ENCODE measurements at regions not wholly inside any gene's neighbourhood (a gene's known extent, or its start where the extent isn't known, plus 50 kb on each side); places are given as distances from the start of the nearest gene placed in this dataset.
"Not testable (repeated sequence)": the region's sequence is repeated elsewhere in the genome, so short reads cannot be mapped to it uniquely, and the experiment has no call there.

GRCh38 chr3:81364411-81364810 lies 397.0 kb downstream of the GBE1 start:
- peak in 1 of 2 donors; percentile 55 for DNase-seq (ENCODE audit: low read depth in 2 of 2)

GRCh38 chr3:81363816-81364215 lies 397.6 kb downstream of the GBE1 start:
- peak in 1 of 2 donors; percentile 17 for DNase-seq (ENCODE audit: low read depth in 2 of 2)

- no peak for DNase-seq (ENCODE audit: low read depth in 2 of 2)
Observed at GRCh38 chr3:81354119-81354518, 407.3 kb downstream of the GBE1 start.

GRCh38 chr3:81352867-81353266 lies 408.6 kb downstream of the GBE1 start:
- DNase-seq (ENCODE audit: low read depth in 2 of 2) = peak in 1 of 2 donors; percentile 78

- no peak for DNase-seq (ENCODE audit: low read depth in 2 of 2)
Observed at GRCh38 chr3:81349816-81350340, 411.6 kb downstream of the GBE1 start.

GRCh38 chr3:81339040-81339845 lies 422.2 kb downstream of the GBE1 start:
- DNase-seq (ENCODE audit: low read depth in 2 of 2) = peak in 1 of 2 donors; percentile 36

- no peak for DNase-seq (ENCODE audit: low read depth in 2 of 2)
Observed at GRCh38 chr3:81336470-81336869, 425.0 kb downstream of the GBE1 start.

GRCh38 chr3:81329835-81330234 lies 431.6 kb downstream of the GBE1 start:
- DNase-seq (ENCODE audit: low read depth in 2 of 2) = not testable (repeated sequence)

GRCh38 chr3:81326245-81326644 lies 435.2 kb downstream of the GBE1 start:
- DNase-seq (ENCODE audit: low read depth in 2 of 2) = no peak

GRCh38 chr3:81320862-81321261 lies 440.6 kb downstream of the GBE1 start:
- no peak for DNase-seq (ENCODE audit: low read depth in 2 of 2)

GRCh38 chr3:81315030-81315429 lies 446.4 kb downstream of the GBE1 start:
- DNase-seq (ENCODE audit: low read depth in 2 of 2) = no peak

- no peak for DNase-seq (ENCODE audit: low read depth in 2 of 2)
Observed at GRCh38 chr3:81311321-81311720, 450.1 kb downstream of the GBE1 start.

- peak in 1 of 2 donors; percentile 38 for DNase-seq (ENCODE audit: low read depth in 2 of 2)
Observed at GRCh38 chr3:81308306-81308705, 453.1 kb downstream of the GBE1 start.

- no peak for DNase-seq (ENCODE audit: low read depth in 2 of 2)
Observed at GRCh38 chr3:81307221-81307620, 454.2 kb downstream of the GBE1 start.

GRCh38 chr3:81303321-81303720 lies 458.1 kb downstream of the GBE1 start:
- no peak for DNase-seq (ENCODE audit: low read depth in 2 of 2)

GRCh38 chr3:81302045-81302444 lies 459.4 kb downstream of the GBE1 start:
- peak; percentile 27 to 65 for DNase-seq (ENCODE audit: low read depth in 2 of 2)

GRCh38 chr3:81301230-81301629 lies 460.2 kb downstream of the GBE1 start:
- no peak for DNase-seq (ENCODE audit: low read depth in 2 of 2)

GRCh38 chr3:81300324-81300927 lies 461.0 kb downstream of the GBE1 start:
- no peak for DNase-seq (ENCODE audit: low read depth in 2 of 2)

- no peak for DNase-seq (ENCODE audit: low read depth in 2 of 2)
Observed at GRCh38 chr3:81299481-81299880, 462.0 kb downstream of the GBE1 start.

- no peak for DNase-seq (ENCODE audit: low read depth in 2 of 2)
Observed at GRCh38 chr3:81295906-81296577, 465.4 kb downstream of the GBE1 start.

- DNase-seq (ENCODE audit: low read depth in 2 of 2) = no peak
Observed at GRCh38 chr3:81293156-81293555, 468.3 kb downstream of the GBE1 start.

GRCh38 chr3:81291586-81291985 lies 469.9 kb downstream of the GBE1 start:
- no peak for DNase-seq (ENCODE audit: low read depth in 2 of 2)
